AG09319 (cell line): ENCODE measurements at regions not wholly inside any gene's neighbourhood (a gene's known extent, or its start where the extent isn't known, plus 50 kb on each side); places are given as distances from the start of the nearest gene placed in this dataset.

ENCODE experiments used
- DNase-seq: peaks from one replicate; pipeline ENCODE4 v3.0.0-alpha.2; 2010; ENCODE audit warnings: low read depth; ENCODE audit errors: extremely low read depth
- TF ChIP-seq, protein P1 (sequence below): IDR thresholded peaks from 2 replicates; pipeline ENCODE4 v1.5.1; 2011; ENCODE audit warnings: low read depth, mild to moderate bottlenecking, inconsistent platforms, low read length, moderate library complexity

DNA sequence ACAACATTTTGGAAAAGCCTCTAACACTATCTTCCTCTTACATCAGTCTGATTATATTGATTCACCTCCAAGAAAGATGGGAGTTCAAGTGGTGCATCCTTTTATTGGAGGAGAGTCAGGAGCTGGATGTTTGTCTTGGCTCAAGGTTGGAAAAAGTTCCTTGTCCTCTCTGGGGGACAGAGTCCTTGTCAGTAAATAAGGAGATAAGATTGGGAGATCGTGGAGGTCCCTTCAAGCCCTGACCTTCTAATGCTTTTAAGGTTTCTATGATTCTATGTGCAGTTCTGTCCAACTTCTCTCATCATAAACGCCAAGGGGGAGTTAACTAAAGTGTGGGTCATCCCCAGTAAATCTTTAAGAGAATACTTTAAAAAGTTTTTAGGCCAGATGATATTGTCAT, 60.9 kb upstream of the CCBE1 start:
- no peak for DNase-seq
- TF ChIP-seq, protein P1, sequence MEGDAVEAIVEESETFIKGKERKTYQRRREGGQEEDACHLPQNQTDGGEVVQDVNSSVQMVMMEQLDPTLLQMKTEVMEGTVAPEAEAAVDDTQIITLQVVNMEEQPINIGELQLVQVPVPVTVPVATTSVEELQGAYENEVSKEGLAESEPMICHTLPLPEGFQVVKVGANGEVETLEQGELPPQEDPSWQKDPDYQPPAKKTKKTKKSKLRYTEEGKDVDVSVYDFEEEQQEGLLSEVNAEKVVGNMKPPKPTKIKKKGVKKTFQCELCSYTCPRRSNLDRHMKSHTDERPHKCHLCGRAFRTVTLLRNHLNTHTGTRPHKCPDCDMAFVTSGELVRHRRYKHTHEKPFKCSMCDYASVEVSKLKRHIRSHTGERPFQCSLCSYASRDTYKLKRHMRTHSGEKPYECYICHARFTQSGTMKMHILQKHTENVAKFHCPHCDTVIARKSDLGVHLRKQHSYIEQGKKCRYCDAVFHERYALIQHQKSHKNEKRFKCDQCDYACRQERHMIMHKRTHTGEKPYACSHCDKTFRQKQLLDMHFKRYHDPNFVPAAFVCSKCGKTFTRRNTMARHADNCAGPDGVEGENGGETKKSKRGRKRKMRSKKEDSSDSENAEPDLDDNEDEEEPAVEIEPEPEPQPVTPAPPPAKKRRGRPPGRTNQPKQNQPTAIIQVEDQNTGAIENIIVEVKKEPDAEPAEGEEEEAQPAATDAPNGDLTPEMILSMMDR = no peak

DNA sequence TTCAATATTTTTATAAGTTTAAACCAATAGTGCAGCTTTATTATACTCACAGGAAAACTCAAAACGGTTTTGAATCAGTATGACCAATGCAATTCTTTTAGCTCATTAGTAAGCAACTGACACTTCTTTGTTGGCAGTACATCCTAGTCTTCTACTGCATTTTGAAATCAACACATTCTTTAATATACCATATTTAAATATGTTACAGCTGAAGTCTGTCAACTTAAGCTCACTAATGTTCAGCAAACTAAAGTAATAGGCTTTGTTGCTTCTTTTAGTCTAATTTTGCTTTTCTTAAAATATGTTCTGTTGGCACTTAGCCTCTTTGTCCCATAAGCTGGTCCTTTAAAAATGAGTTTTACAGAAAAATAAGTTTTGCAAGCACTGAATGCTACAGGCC, 55.4 kb upstream of the CCBE1 start:
- TF ChIP-seq, protein P1 = no peak
- DNase-seq = no peak

DNA sequence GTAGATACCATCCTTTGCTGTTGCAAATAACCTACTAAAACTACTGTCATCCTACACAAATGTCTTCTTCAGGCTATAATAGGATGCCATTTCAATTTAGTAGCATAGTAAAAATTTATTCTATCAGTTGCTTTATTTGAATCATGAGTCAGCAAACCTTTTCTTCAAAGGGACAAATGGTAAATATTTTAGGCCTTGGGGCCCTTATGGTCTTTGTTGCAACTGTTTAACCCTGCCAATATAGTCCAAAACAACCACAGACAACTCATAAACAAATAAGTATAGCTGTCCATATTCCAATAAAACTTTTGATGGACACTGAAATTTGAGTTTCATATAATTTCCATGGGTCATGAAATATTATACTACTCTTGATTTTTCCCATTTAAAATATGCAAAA, 54.0 kb upstream of the CCBE1 start:
- no peak for DNase-seq

DNA sequence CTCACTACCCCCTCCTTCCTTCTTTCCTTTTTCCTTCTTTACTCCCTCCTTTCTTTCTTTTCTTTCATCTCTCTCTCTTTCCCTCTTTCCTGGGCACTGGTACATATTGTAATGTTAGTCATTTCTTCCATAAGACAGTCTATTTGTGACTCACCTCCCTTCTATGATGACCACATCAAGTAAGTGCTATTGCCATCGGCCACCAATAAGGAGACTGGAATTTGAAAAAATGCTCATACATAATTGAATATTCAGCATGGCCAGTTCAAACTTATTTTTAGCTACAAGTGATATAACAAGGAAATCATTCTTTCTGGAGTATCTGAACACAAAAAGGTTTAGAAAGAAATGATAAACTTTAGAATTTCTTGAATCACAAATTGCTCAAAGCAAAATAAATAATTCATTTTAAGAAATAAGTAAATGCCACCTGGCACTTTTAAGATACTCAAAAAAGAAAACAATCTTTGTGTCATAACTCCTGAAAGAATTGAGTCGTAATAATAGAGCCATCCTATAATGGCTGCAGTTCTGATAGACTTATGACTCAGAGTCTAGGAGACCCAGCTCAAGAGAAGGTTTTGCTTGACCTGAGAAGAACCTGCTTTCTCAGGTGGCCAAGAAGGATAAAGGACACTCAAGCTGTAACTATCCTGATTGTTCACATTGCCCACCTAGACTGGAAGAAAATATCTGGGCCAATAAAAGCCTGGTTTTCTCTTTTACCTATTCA, 51.6 kb upstream of the CCBE1 start:
- DNase-seq = peak; percentile 34
- TF ChIP-seq, protein P1 = no peak

More for the DNA sequence above, 54.0 kb upstream of the CCBE1 start:
- TF ChIP-seq, protein P1 = no peak
